GM23338 (cell line): ENCODE measurements at regions not wholly inside any gene's neighbourhood (a gene's known extent, or its start where the extent isn't known, plus 50 kb on each side); places are given as distances from the start of the nearest gene placed in this dataset.

ENCODE experiments used
- EZH2 ChIP-seq: fragments of 200-600 bp; sonication (generic); IDR thresholded peaks from one replicate; pipeline ENCODE4 v1.8.0; 2017; ENCODE audit warnings: antibody characterized with exemption, mild to moderate bottlenecking, low read depth; ENCODE audit not compliant: unreplicated experiment
- EZH2phosphoT487 ChIP-seq: fragments of 200-600 bp; sonication (generic); IDR thresholded peaks from one replicate; pipeline ENCODE4 v1.8.1; 2018; ENCODE audit warnings: antibody characterized with exemption; ENCODE audit not compliant: unreplicated experiment
- POLR2AphosphoS5 ChIP-seq: IDR thresholded peaks from 2 replicates; pipeline ENCODE4 v1.6.1; 2016; ENCODE audit warnings: antibody characterized with exemption, low read depth
- STAT1 ChIP-seq: IDR thresholded peaks from one replicate; pipeline ENCODE4 v1.6.1; 2016; ENCODE audit warnings: antibody characterized with exemption; ENCODE audit not compliant: unreplicated experiment
- ZNF331 ChIP-seq: fragments of 250-450 bp; sonication (Bioruptor Pico); IDR thresholded peaks from 2 replicates; pipeline ENCODE4 v1.5.0; 2020; ENCODE audit warnings: low read depth, mild to moderate bottlenecking, moderate library complexity
- TF ChIP-seq, protein P1 (sequence below), 2 experiments: fragments of 200-600 bp in 1 of 2; sonication (generic) in 1 of 2; conservative IDR thresholded peaks; 2 replicates each; pipeline versions ENCODE4 v1.5.1 to v1.6.1; 2016 to 2017; ENCODE audit warnings: antibody characterized with exemption in 2 of 2, low read depth in 2 of 2, mild to moderate bottlenecking in 2 of 2, moderate library complexity in 1 of 2

- TF ChIP-seq, protein P1, sequence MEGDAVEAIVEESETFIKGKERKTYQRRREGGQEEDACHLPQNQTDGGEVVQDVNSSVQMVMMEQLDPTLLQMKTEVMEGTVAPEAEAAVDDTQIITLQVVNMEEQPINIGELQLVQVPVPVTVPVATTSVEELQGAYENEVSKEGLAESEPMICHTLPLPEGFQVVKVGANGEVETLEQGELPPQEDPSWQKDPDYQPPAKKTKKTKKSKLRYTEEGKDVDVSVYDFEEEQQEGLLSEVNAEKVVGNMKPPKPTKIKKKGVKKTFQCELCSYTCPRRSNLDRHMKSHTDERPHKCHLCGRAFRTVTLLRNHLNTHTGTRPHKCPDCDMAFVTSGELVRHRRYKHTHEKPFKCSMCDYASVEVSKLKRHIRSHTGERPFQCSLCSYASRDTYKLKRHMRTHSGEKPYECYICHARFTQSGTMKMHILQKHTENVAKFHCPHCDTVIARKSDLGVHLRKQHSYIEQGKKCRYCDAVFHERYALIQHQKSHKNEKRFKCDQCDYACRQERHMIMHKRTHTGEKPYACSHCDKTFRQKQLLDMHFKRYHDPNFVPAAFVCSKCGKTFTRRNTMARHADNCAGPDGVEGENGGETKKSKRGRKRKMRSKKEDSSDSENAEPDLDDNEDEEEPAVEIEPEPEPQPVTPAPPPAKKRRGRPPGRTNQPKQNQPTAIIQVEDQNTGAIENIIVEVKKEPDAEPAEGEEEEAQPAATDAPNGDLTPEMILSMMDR (conservative IDR thresholded peaks at IDR 0.05; ENCODE audit: low read depth in 2 of 2): no peak
- TF ChIP-seq EZH2 (no peak), POLR2AphosphoS5 (no peak), EZH2phosphoT487 (no peak), STAT1 (no peak), ZNF331 (CRISPR knock-in tag) (no peak)
Measured at GRCh38 chr4:100786481-100786880, 268.7 kb upstream of the EMCN start.
